HG03439 (cell line): ENCODE measurements at regions not wholly inside any gene's neighbourhood (a gene's known extent, or its start where the extent isn't known, plus 50 kb on each side); places are given as distances from the start of the nearest gene placed in this dataset.
"Not testable (repeated sequence)": the region's sequence is repeated elsewhere in the genome, so short reads cannot be mapped to it uniquely, and the experiment has no call there.

ENCODE experiments used
- ATAC-seq: cut with Tn5 transposase; IDR thresholded peaks from one replicate; pipeline ENCODE4 v1.9.1; 2021; ENCODE audit warnings: mild to moderate bottlenecking, moderate library complexity; ENCODE audit not compliant: unreplicated experiment

DNA sequence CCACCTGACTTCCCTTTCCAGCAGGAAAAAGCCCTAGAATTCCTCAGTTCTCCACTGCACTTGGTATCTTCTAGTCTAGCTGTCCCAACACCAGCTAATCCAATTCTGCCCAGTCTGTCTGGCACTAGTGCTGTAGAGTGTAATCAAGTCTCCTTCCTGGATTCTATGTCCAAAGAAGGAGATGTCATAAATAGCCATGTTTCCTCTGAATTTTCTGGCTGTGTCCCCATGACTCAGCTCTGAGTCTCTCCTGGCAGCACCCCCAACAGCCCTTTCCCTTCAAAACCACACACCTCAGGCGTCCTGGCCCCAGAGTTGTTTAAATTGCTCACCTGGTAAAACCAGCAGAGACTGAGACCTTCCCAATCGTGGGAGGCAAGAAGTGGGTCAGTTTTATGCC, 197.2 kb downstream of the GRXCR1 start:
- no peak for ATAC-seq

DNA sequence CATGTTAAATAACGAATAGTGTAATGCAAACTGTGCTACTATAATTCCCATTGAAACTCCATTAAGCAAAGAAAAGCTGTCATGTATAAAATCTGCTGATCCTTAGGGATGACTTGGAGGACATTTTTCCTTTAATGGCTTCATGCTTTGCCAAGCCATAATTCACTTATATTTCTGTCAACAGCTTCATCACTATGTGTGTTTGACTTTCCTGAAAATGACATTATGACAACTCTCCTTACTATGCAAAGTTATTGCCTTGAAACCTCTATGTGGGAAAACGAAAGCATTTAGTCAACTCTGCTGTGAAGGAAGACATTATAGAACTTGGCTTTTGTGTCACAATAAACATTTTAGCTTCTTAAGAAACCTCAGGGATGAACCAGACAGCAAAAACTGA, 210.5 kb downstream of the GRXCR1 start:
- ATAC-seq: no peak

DNA sequence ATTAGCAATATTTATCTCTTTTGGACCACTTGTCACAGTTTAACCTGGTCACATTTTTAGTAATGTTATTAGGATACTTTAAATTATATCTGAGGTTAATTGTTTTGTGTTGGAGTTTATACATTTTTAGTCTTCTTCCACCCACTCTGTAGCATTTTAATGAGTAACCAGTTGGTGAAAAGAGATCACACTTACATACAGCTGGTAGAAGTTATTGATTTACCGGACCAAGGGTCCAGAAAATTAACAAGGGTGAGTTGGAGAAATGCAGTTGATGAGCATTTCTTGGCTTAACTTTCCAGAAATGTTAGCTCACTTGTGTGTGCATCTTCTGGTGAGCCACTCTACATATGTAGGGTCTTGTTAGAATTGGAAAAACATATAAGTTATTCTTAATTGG, 219.6 kb downstream of the GRXCR1 start:
- no peak for ATAC-seq

DNA sequence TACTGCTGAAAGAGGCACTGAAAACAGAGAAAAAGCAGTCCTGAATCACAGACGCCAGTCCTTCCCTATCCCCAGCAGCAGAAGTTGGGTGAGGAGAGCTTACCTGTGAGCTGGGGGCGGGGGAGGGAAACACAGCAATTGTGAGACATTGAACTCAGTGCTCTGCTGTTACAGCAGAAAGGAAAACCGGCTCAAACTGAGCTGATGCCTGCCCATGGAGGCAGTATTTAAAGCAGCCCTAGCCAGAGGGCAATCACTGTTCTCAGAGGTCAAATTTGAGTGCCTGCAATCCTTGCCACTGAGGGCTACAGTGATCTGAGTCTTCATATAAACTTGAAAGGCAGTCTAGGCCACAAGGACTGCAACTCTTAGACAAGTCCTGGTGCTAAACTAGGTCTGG, 220.7 kb downstream of the GRXCR1 start:
- no peak for ATAC-seq

DNA sequence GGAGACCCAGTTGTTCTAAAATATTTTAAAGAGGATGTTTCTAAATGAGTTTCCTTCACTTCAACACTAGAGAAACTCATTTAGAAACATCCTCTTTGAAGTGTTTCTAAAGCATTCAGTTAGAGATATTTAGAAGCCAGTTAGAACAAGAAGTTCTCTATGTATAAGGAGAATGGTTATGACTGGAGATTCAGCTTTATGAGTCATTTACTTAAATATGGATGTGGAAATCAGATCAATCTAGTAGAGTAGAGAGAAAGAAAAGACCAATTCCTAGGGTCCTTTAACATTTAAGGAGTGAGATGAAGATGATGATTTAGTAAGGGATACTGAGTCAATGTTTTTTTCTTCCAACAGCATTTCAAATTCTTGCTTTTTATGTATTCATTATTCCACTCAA, 234.1 kb downstream of the GRXCR1 start:
- ATAC-seq: no peak

DNA sequence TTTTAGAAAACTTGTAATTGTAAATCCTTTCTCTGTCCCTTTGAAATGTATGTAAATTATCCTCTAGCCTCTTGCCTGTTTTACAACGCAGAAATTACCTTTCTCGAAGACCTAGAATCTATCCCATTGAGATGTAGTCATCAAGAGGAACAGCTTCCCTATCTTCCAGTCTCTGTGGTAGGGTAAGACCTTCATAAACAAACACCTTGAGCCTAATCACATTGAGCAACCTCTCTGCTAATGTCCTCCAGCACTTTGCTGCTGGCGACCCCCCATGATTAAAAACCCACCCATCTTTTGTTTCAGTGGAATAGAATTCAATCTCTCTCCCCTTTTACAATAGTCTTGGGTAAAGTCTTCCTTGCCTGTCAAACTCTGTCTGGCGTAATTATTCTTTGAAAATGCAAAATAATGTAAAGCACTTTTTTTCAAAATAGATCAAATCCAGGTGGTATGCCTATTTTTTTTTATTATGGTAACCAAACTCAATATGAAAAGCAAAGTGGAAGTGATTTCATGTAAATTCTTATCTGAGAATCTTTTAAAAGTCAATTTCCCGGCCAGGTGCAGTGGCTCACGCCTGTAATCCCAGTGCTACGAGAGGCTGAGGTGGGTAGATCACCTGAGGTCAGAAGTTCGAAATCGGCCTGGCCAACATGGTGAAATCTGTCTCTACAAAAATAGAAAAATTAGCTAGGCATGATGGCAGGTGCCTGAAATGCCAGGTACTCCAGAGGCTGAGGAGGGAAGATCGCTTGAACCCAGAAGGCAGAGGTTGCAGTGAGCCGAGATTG, 237.9 kb downstream of the GRXCR1 start:
- no peak for ATAC-seq

DNA sequence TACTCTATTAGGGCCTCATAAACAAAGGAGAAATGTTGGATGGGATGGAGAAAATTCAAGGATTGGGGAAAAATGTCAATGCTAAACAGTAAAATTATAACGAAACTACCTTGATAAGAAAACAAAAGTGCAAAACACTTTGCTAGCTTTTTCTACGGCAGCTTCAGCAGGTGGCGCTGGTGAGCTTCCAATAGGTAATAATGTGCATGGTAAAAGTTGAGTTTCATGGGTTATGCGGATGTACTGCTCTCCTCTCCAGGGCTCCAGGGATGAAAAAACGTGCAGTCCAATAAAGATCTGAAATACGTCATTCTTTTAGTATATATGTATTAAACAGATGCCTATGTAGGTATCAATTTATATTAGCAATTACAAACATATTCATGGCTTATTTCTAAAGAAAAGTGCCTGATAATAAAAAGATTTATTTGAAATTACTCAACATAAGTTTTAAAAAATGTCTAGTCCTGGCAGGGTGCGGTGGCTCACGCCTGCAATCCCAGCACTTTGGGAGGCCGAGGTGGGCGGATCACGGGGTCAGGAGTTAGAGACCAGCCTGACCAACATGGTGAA, 239.6 kb downstream of the GRXCR1 start:
- ATAC-seq: peak; percentile 88

DNA sequence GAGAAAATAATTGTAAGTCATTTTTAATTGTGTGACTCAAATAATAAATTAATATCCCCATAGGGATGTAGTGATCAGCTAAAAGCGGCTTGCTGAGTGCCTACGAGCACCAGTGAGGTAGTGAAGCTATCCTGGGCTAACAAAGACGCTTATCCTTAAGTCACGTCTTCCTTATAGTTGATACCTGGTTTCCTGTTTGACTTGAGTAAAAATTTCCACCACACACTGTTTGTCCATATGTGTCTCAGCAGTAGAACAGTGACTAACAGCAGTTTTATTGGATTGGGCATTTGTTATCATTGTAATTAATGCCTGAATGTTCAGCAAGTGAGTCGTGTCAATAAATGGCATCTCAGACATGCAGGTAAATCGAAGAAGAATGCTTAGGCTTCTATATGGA, 241.1 kb downstream of the GRXCR1 start:
- no peak for ATAC-seq

DNA sequence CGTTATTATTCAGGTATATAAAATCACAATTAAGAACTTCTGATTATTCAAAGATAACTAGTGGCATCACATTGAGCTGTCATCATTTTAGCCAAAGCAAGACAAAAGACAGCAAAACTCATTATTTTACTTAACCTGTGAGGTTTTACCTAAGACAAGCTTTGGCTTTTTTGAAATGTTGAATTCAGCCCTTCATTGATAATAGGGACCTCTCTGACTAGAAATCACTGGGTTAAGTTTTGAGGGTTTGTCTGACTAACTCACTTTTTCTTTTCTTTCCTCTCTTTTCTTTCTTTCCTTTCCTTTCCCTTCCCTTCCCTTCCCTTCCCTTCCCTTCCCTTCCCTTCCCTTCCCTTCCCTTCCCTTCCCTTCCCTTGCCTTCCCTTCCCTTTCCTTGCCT, 244.2 kb downstream of the GRXCR1 start:
- no peak for ATAC-seq

DNA sequence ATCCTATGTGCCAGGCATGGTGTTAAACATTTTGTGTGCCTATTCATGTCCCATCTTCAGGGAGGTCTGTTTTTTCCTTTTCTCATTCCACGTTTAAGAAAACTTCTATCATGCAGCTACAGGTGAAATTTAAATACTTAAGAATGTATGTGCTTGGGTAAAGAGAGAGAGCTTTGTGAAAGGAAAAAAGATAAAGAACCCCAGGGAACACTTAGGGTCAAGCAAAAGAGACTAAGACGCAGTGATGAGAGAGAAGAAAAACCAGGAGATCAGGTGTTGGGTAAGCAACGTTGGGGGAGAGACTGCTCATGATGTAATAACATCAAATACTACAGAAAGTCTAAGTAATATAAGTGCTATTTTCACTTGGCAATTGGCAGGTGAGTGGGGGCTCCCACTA, 253.7 kb downstream of the GRXCR1 start:
- no peak for ATAC-seq

DNA sequence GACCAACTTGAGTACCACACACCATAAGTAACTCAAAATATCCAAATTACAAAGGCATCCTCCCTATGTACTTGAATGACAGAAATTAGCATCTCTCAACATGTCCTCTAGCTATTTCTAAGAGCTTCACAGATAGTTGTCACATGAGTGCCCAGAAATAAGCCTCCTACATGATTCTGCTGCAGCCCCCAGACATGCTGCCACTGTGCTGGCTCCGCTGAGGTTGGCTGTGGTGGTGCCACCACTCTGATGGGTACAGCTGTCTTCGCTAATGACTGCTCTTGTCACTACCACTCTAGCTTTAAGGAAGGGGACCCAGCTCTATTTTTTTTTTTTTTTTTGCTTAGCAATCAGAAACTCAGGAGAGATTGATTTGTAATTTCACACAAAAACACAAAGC, 256.0 kb downstream of the GRXCR1 start:
- no peak for ATAC-seq

DNA sequence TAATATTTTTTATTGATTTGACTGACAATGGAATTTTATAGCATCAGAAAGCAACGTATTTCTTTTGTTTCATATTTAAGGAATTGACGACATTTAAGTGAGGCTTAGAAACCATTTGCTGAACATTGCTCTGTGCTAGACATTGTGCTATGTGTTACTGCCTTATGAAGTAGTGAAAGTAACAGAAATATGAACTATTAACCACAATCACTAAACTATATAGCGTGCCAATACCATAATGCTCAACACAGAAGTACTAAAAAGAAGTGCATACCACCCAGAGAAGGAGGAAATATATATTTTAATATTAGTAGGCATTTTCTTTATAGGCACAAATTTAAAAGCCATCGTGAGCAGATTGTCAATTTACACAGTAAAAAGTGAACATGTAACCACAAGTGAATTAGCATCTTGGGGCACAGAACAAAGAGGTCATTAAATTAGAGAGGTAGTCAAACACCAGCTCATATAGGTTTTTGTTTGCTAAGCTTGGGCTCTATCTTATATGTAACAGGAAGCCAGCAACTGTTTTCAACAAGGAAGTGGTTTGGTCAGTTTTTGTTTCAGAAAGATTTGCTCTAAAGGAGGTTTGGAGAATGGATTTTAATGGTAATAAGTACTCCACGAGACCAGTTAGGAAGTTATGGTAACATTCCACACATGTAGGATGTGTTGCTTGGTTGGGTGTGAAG, 270.7 kb downstream of the GRXCR1 start:
- no peak for ATAC-seq

DNA sequence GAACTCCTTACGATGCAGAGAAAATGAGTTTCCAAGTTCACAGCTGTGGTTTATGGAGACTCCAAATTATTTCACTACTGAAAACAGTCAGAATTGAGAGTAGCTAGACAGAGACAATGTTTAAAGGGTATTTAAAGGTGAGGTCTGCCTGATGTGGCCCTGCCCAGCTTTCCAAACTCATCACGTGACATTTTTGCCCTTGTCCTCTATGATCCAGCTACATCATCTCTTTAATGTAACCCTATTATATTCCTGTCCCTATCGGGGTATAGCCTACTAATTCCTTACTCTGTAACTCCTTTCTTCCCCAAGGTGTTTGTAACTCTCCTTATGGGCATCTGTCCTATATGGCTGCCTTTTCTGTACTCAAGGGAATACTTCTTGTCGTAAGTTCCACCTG, 297.2 kb downstream of the GRXCR1 start:
- no peak for ATAC-seq

DNA sequence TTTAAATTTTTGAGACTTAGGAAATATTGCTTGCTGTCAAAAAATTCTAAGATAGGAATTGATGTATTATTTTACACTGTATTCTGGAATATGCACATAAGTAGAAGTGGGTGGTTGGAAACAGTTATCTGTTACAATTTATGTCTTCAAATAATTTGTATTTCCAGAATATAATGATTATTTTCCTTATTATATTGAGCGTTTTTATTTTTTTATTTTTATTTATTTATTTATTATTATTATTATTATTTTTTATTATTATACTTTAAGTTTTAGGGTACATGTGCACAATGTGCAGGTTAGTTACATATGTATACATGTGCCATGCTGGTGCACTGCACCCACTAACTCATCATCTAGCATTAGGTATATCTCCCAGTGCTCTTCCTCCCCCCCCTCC, 320.1 kb downstream of the GRXCR1 start:
- ATAC-seq: not testable (repeated sequence)

DNA sequence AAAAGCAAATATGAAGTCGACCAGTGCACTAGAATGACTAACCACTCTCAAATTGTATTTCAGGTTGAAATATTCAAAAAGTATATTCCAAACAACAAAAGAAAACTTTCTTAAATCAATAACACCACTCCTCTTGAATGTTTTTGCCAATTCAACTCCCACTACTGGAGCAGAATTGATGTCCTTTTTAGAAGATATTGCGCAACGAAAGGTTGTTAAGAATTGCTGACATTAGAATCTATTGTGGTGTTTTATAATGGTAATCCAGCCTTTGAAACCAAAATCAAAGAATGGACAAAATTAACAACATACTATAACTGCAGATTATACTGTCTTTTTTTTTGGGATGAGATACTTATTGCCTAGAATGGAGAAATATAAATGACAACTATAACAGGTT, 331.3 kb downstream of the GRXCR1 start:
- ATAC-seq: no peak

DNA sequence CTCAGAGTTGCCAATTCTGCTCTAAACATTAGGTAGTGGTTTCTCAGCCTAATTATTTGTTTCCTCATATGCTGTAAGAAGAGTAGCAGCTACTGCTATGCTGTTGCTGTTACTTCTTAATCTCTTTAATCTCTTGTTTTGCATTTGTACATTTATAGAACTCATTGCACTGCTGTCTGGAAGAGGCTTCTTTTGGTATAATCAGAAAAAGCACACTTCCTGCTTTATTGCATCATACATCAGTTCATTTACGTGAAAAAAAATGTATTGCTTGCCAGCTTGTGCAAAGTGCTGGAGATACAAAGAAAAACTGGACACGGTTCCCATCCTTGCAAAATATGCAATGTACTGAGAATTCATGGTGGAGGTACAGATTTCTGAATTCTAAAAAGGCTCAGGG, 332.0 kb downstream of the GRXCR1 start:
- no peak for ATAC-seq

DNA sequence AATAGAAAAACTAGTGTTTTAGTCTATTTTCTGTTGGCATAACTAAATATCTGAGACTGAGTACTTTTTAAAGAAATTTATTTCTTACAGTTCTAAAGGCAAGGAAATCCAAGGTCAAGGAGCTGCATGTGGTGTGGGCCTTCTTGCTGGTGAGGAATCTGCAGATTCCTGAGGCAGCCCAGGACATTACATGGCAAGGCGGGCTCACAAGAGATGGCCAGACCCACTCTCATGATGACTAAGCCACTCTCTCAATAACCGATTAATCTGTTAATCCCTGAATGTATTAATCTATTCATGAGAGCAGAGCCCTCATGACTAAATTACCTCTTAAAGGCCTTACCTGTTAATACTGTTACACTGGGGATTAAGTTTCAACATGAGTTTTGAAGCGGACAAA, 340.8 kb downstream of the GRXCR1 start:
- no peak for ATAC-seq

DNA sequence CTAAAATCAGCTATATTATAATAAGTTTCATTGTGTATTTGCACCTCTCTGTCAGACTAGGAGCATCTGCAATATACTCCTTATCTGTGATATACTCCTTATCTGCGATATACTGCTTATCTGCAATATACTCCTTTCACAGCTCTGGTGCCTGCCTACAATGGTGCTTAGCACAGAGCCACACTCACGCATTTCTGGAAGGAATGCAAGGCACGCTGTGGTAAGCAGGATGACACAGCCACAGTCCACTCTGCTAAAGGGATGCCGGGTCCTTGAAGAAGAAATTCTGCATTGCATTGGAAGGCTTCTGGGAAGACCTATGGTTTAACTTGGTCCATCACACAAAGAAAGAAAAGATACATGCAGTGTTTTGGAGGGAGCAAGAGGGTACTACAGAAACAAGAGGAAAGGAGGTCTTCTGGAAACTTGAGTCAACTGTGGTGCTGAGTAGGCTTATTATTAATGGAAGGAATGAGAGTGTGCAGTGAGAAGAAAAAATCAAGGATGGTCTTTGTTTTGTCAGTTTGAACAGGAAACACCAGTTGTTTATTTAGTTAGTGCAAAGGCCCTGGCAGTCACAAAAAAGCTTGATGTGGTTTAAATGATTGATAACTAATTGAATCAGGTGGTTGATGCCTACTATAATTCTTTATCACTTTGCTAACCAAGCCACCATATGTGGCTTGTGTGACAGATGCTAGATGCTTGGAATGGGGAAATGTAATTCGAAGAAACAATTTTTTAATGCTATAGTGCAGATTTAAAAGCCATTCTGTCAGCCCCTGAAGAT, 342.3 kb downstream of the GRXCR1 start:
- ATAC-seq: no peak

DNA sequence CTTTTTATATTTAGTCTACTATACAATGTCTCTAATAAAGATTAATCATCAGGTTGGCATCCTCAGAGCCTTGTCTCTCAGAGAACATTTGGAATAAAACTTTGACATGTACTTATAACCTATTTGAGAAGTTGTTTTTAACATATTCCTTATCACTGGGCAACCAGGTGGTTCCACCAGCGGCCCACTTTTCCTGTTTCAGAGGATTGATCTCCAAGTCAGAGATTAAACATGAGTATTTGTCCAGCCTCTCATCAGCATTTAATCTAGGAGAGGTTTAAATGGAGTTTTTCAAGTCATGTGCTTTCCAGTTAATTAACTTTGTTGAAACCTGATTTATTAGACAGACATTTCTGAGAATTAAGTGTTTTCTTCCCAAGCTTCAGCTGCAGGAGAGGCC, 345.5 kb downstream of the GRXCR1 start:
- no peak for ATAC-seq

DNA sequence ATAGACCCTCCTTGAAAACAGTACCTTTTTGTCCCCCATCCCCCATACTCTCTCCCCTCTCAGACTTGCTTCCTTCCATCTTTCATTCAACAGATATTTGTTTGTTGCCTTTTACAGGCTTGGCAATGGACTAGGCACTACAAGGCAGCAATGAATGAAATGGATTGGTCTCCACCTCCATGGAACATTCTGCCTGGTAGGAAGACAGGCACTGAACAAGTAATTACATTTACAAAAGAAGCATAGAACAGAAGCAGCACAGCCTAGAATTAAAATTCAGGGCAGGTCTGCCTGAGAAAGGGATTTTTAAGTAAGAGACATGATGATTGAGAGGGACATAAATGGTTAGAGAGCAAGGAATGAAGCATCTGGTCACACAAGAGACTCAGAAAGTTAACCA, 346.1 kb downstream of the GRXCR1 start:
- ATAC-seq: no peak

DNA sequence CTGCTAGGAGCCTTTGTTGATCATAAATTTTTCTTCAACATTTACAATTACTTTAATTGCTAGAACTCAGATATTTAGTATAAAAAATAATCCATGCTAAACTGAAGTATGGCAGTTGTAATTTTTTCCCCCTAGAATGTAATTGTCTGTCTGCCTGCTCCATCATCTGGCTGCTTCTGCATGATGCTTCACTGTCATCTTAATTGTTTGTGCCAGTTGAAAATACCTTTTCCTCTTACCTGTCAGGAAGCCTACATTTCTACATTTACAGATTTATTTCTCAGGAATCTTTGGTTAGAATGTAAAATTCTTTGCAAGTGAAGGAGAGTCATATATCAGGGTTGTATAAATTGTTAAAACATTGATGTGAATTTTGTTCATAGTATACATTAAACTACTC, 348.6 kb downstream of the GRXCR1 start:
- ATAC-seq: no peak

DNA sequence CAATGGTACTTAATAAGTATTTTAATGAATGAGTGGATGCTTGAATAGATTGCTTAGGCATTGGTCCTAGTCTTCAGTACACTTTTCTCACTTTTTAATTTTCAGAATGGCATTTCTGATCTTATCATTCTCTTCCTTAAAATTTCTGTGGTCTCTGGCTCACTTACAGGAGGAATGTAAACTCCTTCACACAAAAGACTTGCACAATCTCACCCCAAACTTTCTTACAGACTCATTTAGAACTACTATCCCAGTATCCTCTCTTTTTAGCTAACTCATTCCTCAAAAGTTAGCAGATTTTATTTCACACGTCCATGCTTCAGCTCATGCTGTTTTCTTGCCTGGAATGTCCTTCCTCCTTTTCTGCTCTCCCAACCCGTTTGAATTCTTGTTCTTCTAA, 350.1 kb downstream of the GRXCR1 start:
- ATAC-seq: no peak
